Stimulated activated CD4-positive, alpha-beta T cell treated with anti-CD3 and anti-CD28 coated beads, Interleukin-15, amount 100 ng/mL, for 24 hours (primary cell): ENCODE measurements at regions not wholly inside any gene's neighbourhood (a gene's known extent, or its start where the extent isn't known, plus 50 kb on each side); places are given as distances from the start of the nearest gene placed in this dataset.

Experiments used
- DNase-seq: peaks from one replicate; pipeline ENCODE4 v3.0.0-alpha.2; 2020

- DNase-seq: no peak
These were observed 66.7 kb downstream of the CD164 start for GRCh38 chr6:109315341-109316110.

- DNase-seq: no peak
These were observed 68.0 kb downstream of the CD164 start for GRCh38 chr6:109314313-109314712.

GRCh38 chr6:109313139-109313538 is 69.1 kb downstream of the CD164 start:
- no peak for DNase-seq

DNA sequence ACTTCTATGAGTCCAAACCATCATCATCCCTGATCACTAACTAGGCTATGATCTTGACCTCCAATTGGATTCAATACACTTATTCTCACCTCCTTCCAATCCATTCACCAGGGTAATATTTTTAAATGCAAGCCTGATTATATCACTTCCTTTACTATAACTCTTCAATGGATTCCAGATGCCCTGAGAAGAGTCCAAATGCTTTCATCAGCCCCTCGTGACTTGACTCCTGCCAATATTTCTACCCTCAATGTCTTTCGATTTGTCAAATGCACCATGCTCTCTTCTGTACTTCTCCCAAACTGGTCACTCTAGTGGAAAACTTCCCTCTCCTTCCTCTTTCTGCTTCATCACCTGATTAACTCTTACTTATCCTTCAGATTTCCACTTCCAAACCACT is 70.8 kb downstream of the CD164 start:
- no peak for DNase-seq

DNA sequence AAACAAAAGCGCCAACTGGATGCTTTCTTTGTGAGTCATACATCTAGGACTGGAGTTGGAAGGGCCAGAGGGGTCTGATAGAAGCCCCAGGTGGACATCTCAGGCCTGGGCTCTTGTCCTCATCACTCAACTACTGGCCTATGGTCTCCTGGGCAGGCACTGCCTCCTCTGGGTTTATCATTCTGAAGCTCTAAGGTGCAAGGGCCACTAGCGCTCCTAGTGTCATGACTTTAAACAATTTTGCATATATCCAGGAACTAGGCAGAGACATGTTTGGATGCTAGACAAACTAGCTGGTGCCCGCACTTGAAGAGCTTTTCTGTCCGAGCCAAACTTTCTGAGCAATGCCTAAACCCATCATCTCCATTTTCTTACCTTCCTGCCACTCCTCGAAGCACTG is 72.3 kb downstream of the CD164 start:
- no peak for DNase-seq

DNA sequence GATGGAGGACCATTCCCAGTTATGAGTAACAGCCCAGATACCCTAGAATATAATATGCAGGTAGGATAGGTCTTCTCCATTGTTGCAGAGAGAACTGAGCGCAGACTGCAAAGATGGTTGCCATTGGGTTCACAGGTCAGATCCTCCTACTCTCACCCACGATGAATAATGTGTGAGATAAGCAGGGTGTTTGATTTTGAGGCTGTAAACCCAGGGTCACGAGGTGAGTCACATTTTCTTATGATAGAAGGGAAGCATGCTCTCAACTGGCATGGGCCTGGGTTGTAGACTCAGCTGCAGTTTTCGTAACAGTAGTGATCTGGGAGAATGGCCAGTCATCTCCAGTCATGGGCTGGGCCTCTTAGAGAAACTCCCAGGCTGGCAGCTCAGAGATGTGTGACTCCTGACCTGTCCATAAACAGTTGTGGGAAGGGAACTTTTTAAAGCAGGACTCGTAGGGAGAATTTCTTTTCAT is 74.2 kb downstream of the CD164 start:
- DNase-seq: peak; percentile 65

DNA sequence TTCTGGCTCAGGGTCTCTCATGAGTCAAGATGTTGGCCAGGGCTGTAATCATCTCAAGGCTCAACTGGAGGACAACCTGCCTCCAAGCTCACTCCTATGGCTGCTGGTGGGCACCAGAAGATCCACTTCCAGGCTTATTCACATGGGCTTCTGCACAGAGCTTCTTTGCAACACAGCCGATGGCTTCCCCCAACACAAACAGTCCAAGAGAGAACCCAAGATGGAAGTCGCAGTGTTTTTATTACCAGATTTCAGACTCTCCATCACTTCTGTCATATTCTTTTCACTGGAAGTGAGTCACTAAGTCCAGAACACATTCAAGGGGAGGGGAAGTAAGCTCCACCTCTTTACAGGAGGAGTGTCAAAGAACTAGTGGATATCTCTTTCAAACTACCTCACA is 75.5 kb downstream of the CD164 start:
- no peak for DNase-seq

GRCh38 chr6:109305028-109305427 is 77.2 kb downstream of the CD164 start:
- no peak for DNase-seq

GRCh38 chr6:109304284-109305015 is 77.8 kb downstream of the CD164 start:
- peak; percentile 25 for DNase-seq

DNA sequence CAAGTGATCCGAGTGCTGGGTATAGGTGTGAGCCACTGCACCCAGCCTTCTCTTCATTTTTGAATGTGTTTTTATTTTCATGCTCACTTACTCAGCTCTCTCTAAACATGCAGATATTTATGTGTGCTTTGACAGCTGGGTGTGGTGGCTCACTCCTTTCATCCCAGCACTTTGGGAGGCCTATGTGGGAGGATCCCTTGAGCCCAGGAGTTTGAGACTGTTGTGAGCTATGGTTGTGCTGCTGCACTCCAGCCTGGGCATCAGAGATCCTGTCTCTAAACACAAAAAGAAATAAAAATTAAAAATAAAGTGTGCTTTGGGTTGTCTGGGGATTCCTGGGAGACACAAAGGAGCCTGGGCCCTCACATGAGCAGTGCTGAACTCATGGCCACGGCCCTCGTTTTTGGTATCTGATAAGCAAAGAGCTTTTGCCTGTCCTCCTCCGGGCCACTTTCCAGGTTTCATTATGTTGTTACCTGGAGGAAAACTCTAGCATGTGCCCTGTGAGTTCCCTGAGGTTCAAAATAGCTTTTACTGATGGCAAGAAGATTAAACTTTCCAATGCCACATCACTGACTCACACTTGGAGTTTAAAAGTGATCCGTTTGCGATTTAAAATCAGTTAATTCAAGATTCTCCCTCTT is 78.5 kb downstream of the CD164 start:
- DNase-seq: no peak

DNA sequence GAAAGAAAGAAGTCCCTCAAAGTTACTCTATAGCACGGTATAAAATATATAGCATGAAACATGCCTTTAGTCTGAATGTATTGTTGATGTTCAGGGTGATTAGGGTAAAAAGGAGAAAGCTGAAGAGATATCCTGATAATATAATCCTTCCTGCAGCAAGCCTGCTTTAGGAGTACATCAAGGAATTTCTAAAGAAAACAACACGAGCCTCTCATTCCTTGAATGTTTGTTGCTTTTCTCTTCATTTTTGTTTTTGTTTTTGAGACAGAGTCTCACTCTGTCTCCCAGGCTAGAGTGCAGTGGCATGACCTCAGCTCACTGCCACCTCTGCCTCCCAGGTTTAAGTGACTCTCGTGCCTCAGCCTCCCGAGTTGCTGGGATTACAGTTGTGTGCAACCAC is 79.1 kb downstream of the CD164 start:
- DNase-seq: no peak

DNA sequence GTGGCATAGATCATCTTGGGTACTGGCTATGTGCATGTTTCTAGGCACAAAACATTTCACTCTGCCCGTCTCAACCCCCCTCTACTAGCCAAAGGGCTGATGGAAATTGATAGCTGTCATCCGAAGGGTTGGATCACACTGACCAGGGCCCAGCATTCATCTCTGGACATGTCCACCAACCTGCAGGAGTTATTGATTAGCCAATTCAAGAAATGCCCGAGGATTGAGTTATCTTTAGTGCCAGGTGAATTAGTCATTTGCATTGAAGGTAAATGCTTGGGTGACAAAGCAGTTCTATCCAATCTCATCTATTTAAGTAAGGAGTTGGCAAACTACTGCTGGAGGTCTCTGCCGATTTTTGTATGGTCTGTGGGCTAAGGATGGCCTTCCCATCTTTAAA is 80.1 kb downstream of the CD164 start:
- DNase-seq: no peak

GRCh38 chr6:109301418-109301817 is 80.8 kb downstream of the CD164 start:
- DNase-seq: no peak

DNA sequence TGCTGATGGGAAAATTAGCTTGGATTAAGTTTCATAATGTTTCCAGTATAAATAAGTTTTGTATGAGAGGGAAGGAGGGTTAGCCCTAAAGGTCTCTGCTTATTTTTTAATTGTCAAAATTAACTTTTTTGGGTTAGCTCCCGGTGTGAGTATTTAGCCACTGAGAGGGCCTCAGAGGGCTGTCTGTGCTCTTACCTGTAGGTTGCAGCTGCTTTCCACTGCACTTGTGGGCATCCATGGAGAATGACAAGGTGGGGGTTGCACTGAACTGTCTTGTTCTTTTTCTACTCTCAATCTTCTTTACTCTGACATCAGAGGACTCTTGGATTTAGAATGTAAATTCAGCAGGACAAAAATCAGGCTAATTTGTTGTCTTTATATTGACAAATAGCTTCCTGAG is 81.4 kb downstream of the CD164 start:
- no peak for DNase-seq

- DNase-seq: no peak
These were observed 82.3 kb downstream of the CD164 start for GRCh38 chr6:109299776-109300564.

GRCh38 chr6:109299265-109299607 is 83.0 kb downstream of the CD164 start:
- no peak for DNase-seq

DNA sequence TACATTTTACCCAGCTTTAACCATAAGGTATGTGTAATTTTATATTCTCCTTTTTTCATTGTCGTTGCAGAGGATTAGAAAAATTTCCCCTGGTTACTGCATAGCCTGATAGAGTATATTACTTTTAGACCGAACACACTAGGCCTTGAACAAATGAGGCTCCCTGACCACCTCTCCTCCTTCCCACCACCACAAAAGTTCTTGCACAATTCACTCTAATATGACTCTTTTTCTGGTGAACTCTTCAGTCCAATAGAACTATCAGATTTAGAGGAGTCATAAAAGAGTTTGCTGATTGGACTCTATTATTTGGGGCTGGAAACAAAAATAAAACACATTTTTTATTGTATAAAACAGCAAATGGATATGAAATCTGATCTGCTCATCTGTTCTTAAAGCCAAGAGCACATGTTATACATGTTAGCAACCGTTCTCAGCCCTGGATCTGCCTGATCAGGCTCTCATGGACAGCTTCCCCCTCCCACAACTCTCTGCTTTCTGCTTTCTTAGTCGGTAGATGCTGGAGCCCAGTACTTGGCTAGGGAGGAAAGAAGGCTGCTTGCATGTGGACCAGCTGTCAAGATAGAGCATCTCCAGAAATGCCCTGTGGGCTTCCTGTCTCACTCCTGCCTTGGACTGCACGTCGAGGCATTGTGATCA is 83.5 kb downstream of the CD164 start:
- DNase-seq: no peak

- no peak for DNase-seq
These were observed 84.7 kb downstream of the CD164 start for GRCh38 chr6:109297406-109298110.

DNA sequence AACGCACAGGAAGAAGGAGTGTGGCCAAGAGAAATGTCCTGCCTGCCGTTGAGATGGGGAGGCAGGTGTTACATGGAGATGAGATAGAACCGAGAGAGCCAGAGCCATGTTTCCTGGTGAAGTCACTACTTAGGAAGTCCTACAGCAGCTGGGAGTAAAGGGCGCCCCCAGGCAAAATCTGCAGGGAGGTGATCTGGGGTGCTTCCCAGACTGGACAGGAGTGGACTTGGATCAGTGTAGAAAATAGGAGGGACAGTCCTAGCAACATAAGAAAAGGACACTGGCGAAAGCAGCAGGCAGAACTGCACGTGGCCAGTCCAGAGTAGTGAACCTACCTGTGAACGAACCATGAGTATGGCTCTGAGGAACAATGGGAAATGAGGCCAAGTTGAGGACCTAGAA is 85.3 kb downstream of the CD164 start:
- no peak for DNase-seq

DNA sequence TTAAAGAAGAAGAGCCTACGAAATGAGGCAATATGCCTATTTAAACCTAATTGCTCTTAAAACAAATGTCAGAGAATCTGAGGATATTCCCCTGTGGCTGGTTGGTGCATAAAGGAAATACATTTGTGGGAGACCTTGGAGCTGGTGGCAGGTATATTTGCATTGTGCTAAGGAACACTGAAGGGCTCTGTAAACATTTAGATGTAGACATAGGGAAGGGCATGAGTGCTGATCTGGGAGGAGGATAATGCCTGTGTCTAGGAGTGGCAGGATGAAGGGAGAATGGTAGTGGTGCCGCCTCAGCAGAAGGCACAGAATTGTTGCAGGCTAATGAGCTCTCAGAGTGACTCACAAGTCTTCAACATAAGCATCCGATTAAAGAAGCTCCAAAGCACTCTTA is 85.8 kb downstream of the CD164 start:
- no peak for DNase-seq

- no peak for DNase-seq
These were observed 86.5 kb downstream of the CD164 start for GRCh38 chr6:109295774-109296156.
